H1 (cell line): ENCODE measurements at regions not wholly inside any gene's neighbourhood (a gene's known extent, or its start where the extent isn't known, plus 50 kb on each side); places are given as distances from the start of the nearest gene placed in this dataset.

Experiments used
- KDM5A ChIP-seq: fragments of 200-600 bp; IDR thresholded peaks from 2 replicates; pipeline ENCODE4 v1.7.1; 2012; ENCODE audit warnings: mild to moderate bottlenecking, low read length, inconsistent platforms, mixed read lengths
- SIRT6 ChIP-seq: IDR thresholded peaks from one replicate; pipeline ENCODE4 v1.7.1; 2012; ENCODE audit warnings: low read length, inconsistent platforms

DNA sequence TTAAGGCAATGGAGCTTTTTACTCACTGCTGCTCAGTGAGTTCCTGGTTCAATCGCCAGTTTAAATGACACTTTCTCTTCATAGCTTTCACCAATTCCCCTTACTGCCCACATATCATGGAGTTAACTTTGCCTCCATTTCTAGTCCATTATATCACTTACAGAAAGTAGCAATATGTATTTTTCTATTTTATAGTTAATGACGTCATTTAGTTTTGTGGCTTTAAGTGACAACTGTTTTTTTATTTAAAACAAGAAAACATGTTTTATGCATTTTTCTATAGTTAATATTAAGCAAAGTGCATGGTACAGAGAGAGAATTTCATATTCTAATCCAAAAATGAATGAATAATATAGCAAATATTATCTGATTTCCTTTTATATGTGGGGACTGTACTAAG, 363.3 kb downstream of the CDC14C start (continued):
- TF ChIP-seq KDM5A, result no peak
- no peak for TF ChIP-seq SIRT6
